ENCODE measurements at regions not wholly inside any gene's neighbourhood (a gene's known extent, or its start where the extent isn't known, plus 50 kb on each side); places are given as distances from the start of the nearest gene placed in this dataset.
"Not testable (repeated sequence)": the region's sequence is repeated elsewhere in the genome, so short reads cannot be mapped to it uniquely, and the experiment has no call there.

DNA sequence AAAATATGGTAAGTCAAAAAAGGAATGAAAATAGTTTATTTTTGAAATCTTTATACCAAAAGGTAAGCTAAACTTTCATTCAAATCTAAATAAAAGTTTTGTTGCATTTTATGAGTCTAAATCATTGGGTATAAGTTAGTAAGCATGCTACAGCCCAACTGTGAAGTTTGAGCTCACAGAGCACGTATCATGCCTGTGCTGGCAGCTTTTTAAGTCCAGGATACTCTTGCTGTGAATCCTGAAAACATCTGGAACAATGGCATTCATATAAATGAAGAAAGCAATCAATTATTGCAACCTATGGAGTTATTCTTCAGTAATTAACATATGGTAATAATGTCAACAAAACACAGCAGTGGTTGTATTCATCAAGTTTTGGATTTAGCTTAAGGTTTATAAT lies 656.9 kb downstream of the RFPL4B start:
- no peak for DNase-seq

DNA sequence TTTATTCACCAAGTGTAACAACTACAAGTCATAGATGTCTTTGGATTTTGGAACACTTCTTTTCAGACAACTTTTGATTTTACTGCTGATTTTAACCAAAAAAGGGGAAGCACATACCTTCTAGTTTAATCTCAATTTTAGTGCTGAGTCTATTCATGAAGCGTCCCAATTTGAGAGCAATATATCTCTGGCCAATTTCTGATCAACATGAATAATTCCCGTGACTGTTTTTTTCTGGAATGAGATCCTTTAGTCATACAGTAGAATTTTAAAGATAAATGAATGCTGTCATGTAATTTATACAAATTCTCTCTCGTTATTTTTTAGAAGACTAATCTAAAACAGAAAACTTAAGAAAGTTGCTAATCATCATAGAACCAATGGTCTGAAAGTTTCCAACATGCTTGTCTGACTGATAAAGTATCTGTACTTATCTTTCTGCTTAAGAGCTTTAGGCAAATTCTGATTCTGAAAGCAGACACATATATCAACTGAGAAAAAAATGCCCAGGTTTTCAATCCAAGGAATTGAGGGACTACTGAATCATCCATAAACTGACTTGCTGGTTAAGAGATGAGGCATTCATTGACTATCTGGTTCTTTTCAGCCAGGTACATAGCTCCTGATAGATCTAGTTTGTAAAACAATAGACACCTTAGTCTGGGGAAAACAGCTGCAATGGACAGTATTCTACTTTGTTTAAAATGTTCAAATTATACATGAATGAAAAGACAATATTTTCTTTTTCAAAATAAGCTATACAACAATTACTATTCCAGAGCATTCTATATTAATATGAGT lies 657.5 kb downstream of the RFPL4B start:
- DNase-seq, result no peak

GRCh38 chr6:113006494-113006893 lies 659.4 kb downstream of the RFPL4B start:
- no peak for DNase-seq

DNA sequence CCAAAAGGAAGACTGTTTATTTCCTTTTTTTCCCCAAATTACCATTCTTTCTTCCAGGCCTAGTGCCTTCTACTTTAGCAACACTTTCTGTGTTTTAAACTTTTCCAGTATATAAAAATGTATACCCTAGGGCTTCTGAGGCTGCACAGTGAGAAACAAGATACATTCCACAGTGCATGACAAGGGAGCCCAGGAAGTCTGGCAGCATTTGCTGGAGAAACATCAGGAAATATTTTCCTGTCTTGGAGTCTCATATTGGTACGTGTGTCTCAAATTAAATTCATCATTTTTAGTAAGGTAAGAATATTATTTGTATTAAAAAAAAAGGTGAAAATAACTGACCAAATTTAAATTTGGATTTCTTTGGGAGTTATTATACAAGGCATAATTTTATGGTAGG lies 662.6 kb downstream of the RFPL4B start:
- DNase-seq, result no peak

- no peak for DNase-seq
Measured at GRCh38 chr6:113010196-113010989, 663.3 kb downstream of the RFPL4B start.

- no peak for DNase-seq
Measured at GRCh38 chr6:113011389-113011788, 664.3 kb downstream of the RFPL4B start.

- DNase-seq, result no peak
Measured at GRCh38 chr6:113011801-113012200, 664.7 kb downstream of the RFPL4B start.

GRCh38 chr6:113015249-113015648 lies 668.1 kb downstream of the RFPL4B start:
- DNase-seq, result no peak

GRCh38 chr6:113017353-113017752 lies 670.2 kb downstream of the RFPL4B start:
- DNase-seq, result no peak

- peak; percentile 94 for DNase-seq
Measured at GRCh38 chr6:113018351-113019151, 671.4 kb downstream of the RFPL4B start.

DNA sequence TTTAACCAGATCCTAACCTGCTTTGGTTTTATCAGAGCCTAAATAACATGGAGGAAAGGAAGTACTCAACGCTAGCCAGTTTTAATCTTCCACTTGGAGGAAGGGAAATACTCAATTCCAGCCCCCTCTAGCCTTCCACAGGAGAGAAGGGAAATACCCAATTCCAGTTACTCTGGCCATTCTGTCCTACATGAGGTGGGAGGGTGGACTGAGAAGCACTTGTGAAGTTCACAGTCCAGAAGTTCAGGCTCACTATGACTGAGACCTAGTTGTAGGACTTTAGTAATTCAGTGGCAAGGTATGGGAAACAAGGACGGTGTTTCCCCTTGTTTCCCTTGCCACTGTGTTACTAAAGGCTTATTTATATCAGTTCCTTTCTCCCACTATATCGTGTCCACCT lies 672.0 kb downstream of the RFPL4B start:
- DNase-seq, result no peak

DNA sequence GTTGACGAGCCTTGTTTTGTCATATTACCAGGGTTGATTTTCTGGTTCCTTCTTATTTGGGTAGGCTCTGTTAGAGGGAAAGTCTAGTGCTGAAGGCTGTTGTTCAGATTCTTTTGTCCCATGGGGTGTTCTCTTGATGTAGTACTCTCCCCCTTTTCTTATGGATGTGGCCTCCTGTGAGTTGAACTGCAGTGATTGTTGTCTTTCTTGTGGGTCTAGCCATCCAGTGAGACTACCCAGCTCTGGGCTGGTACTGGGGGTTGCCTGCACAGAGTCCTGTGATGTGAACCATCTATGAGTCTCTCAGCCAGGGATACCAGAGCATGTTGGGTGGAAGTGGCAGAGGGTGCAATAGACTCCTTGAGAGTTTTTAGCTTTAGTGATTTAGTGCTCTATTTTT lies 680.6 kb downstream of the RFPL4B start:
- DNase-seq, result no peak

DNA sequence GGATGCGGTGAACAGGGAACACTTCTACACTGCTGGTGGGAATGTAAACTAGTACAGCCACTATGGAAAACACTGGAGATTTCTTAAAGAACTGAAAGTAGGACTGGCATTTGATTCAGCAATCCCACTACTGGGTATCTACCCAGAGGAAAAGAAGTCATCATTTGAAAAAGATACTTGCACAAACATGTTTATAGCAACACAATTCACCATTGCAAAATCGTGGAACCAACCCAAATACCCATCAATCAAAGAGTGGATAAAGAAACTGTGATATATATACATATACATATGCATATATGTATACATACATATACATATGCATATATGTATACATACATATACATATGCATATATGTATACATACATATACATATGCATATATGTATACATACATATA lies 682.0 kb downstream of the RFPL4B start:
- not testable (repeated sequence) for DNase-seq

DNA sequence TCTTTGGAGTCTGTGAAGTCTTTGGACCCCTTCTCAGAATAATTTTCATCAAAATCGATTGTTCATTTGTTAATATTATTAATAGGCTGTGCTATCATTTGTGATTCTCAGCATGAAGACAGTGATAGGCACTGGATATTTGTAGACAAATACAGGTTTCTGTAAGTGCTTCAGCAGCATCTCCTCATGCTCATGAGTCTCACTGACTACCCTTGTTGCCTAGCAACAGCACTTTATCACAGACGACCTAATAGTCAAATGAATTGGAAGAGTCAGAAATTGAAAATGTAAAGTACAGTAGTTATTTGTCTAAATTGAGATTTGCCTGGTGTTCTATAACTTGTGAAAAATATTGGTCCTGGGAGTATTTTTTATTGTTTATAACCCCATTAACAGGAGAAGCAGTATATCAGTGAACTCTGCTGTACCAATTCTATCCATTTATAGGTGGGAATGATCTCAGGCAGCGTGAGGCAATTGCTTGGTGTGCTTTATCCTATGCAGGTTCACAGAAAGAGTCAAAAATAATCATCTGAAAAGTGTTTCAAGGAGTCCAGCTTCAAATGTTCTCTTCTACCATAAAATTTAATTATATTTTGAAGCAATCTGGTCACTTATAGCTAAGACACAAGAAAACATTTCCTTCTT lies 684.6 kb downstream of the RFPL4B start:
- DNase-seq, result no peak

DNA sequence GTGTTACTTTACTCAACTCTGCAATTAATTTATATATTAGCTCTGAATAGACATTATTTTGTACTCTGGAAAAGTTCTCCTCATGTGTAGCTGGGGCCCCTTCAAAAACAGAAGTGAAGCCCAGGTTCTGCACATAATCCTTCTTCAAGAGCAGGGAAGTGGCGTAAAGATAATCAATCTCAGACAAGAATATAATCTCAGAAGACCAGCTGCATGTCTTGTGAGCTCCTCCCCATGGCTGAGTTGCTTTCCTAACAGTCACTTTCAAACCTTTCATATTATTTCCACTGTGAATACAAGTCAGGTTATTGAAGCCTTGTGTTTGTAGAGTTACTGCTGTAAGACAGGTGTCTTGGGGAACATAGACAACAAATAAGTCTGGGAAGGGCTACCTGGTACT lies 691.9 kb downstream of the RFPL4B start:
- peak; percentile 15 for DNase-seq

GRCh38 chr6:113047148-113047547 lies 700.0 kb downstream of the RFPL4B start:
- DNase-seq, result no peak

- DNase-seq, result no peak
Measured at GRCh38 chr6:113047932-113048331, 700.8 kb downstream of the RFPL4B start.

GRCh38 chr6:113048741-113049140 lies 701.6 kb downstream of the RFPL4B start:
- peak; percentile 35 for DNase-seq

DNA sequence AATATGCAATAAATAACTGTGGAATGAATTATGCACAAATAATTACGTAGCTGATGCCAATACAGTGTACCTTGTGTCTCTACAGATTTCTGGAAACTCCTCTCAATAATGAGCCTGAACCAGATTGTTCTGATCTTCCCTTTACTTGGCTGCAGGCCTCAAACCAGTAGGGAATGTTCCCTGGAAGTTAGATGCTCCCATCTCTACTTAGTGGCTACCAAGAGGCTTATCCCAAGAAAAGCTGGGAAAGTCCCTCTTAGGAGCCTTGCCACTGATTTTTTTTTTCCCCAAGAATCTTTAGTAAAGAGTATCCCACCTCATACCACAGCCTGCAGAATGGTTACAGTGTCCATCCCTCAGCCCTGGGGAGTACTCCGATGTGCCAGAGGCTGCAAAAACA lies 702.1 kb downstream of the RFPL4B start:
- peak; percentile 23 for DNase-seq

- DNase-seq, result peak; percentile 89
Measured at GRCh38 chr6:113050010-113050858, 703.1 kb downstream of the RFPL4B start.

DNA sequence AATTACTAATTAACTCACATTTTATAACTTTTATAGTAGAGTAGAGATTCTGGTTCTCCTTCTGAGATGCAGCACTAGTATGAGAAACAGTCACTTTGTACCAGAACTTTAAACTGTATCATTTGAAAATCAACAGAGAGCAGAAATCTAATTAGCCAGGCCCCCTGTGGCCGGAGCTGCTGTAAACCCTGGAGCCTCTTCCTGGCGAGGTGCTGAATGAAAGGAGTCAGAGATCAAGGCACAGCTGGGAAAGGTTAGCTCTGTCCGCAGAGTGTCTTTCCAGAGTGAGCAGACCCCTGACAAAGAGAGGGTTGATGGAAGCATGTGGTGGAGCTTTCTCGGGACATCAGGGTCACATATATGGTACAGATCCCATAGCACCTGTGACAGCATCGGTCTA lies 703.8 kb downstream of the RFPL4B start:
- DNase-seq, result peak; percentile 57

DNA sequence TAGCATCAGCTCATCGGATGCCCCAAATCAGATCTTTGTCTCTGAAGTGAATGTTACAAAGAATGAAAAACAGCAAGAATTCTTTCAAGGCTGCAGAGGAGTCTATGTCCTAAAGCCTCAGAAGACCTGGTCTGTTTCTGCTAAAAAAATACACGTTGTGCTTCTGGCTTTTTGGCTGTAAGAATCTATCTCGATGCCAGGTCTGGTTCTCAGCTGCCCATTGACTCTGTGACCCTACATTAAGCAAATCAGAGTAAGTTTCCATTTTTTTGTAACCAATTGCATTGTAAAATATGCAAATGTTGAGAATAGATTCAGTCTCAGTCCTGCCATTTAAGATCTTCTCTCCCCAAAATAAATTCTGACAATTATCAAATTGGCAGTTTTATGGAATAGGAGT lies 705.4 kb downstream of the RFPL4B start:
- DNase-seq, result no peak

Data from dermis blood vessel endothelial cell (primary cell).